GM18873 (cell line): ENCODE measurements at regions not wholly inside any gene's neighbourhood (a gene's known extent, or its start where the extent isn't known, plus 50 kb on each side); places are given as distances from the start of the nearest gene placed in this dataset.

Experiments used
- ATAC-seq: cut with Tn5 transposase; IDR thresholded peaks from one replicate; pipeline ENCODE4 v1.9.1; 2021; ENCODE audit warnings: mild to moderate bottlenecking, moderate library complexity, moderate number of reproducible peaks; ENCODE audit not compliant: unreplicated experiment, low FRiP score

DNA sequence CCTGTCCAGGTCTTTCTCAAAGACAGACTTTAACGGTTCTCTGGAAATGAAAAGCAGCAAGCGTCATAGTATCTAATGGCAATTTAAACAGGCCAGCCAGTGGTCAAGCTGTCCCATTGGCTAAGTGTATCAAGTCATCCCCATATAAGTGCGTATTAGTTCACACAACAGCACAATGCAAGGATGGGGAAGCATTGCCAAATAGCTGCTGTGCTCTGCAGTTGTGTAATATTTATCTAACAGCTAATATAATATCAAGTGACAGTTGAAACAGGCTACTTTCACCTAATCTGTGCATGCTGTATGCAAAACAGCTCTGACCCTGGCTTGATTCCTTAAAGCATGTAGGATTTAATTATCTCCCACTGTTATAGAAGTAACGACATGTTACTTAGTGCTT is 134.8 kb upstream of the PPARGC1A start:
- no peak for ATAC-seq

DNA sequence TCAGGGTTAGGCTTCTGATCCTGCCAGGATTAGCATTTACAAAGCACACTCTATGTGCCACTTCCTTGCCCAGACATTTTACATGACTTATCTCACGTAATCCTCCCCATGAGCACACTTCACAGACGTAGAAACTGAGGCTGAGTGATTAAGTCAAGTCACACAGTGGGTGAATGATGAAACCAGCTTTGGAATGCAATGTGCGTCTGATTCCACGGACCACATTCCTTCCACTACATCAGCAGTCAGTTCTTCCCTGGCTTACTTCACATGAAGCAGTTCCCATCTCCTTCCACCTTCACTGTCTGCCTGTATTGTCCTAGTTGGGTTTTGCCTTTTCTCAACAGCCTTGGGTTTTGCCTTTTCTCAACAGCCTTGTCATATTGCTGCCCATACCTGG is 134.3 kb upstream of the PPARGC1A start:
- no peak for ATAC-seq

DNA sequence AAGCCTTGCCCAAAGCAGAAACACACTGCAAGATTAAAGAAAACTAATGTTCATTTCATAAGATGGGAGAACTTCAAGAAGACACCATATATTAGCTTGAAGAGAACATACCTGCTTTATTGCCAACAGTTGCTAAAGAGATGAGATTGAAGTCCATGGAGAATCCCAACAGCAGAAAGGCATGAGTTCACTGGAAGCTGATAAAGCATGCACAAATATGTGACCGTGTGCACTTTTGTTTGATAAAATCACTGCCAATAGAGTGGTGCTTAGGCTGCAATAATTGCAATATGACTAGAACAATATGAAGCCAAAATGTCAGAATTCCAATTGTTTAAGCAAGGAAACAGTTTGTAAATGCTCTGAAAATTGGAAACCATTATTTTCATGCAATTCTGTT is 125.9 kb upstream of the PPARGC1A start:
- ATAC-seq = no peak

DNA sequence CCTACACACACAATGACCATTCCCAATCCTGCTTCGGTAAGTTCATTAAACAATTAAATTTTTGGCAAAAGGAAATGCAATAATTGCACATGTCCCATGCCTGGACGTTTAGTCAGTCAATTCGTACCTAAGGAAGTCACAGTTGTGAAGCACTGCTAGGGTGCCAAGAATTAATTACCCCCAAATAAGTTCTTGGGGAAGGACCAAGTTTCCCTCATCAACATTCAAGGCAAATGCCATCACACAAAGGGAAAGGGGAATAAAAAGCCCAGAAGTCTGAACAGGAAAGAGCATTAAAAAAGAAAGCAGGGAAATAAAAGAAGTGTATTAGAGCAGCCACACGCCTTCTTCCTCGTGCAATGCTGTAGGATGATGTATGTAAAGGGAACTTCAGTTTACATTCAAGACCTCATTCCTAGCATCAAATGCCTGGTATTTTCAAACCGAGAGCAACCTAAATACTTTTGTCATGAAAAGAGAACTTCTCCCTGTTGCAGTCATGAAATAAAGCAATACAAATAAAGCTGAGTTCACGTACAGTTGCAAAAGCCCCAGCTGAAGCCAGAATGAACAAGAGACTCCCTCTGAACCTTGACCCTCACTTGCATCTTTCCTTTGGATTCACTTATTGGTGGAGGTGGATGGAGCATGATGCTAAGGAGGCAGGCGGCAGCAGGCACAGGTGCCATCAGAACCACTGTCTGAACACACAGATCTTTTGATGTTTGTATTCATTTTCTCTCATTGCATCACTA is 124.0 kb upstream of the PPARGC1A start:
- no peak for ATAC-seq

DNA sequence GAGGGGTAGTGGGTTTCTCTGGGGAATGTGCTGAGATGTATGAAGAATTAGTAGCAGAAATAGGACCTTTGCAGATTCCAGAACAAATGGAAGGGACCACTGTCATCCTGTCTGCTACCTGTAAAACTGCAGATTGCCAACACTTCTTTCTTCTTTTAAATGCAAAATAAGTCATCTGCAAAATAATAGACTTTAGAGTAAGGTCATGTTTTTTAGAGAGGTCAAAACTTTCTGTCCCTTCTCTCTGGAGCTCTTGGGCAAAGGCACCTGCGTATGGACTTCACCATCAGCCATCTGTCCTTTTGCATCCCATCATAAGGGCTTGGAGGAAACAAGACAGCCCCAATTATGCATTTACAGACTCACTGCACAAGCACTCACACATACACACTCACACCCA is 121.1 kb upstream of the PPARGC1A start:
- no peak for ATAC-seq

DNA sequence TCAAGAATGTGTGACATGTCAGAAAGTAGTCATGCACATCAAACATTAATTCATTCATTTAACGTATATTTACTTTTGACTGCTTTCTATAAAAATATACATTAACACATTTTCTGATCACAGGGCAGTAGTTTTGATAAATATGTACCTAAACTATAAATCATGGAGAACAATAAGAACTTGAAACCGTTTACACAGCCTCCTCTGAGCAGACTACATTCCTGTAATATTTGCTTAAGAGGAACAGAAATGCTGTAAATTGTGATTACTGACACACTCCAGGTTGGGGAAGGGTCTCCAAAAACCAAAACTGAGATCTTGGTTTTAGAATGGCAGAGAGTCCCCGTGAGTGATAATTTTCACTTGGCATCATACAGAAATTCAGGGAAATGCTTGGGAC is 120.7 kb upstream of the PPARGC1A start:
- no peak for ATAC-seq

DNA sequence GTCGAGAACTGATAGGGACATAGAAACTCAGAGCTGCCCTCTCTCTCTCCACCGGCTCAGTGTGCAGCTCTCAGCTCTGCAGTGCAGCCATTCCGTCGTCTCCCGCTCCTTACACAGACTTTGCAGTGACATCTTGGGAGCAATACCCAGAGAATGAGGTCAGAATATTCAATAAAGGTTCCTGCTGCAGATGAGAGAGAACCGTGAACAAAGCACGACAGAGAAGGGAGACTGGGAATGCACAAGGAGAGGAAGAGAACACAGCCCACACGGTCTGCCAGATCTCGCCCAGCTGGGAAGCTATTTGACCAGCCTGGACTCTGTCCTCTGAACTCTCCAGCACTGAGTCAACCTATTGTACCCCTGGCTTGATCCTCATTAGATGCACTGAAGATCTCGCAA is 118.0 kb upstream of the PPARGC1A start:
- no peak for ATAC-seq

DNA sequence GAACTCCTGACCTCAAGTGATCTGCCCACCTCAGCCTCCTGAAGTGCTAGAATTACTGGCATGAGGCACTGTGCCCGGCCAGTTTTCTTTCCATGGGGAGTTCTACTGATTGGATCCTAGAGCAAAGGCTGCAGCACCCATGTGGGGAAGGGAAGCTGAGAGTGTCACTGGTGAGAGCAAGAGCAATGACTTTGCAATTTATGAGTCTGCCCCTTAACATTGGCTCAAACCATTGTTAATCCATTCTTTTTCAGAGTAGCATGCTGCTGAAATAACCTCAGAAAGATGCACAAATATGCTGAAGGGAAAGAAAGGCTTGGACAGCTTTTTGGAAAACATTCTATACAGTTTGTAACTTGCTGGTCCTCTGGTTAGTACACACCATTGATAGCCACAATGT is 116.4 kb upstream of the PPARGC1A start:
- no peak for ATAC-seq

DNA sequence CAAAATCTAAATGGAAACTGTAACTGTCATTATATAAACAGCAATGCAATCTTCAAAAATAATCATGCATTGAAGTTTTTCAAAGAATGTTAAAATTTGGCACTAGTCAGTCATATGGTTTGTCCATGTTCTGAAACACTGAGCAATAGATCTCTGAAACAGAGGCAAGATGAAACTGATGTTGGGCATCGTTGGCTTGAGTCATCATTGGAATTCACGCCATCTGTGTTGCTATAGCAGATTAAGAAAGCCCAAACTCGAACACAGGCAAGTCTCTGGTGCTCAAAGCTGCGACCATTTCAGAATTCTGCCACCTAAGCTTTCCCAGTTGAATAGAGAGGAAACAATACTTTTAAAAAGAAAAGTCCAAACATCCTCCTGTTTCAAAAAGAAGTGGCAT is 114.1 kb upstream of the PPARGC1A start:
- no peak for ATAC-seq

DNA sequence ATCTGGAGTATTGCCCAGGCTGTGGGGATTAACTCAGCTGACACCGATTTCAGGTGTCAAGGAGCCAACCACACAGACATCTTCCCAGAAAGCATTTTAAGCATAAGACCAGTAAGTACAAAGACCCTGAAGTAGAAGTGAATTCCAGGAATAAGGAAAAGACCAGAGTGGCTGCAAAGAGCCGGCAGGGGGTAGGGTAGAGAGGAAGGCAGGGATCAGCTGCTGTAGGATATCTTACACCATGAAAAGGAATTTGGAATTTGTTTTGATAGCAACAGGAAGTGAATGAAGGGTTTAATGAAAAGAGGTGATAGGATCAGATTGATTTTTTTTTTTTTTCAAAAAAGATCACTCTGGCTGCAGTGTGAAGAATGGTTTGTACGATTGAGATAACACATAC is 113.6 kb upstream of the PPARGC1A start:
- ATAC-seq = no peak

DNA sequence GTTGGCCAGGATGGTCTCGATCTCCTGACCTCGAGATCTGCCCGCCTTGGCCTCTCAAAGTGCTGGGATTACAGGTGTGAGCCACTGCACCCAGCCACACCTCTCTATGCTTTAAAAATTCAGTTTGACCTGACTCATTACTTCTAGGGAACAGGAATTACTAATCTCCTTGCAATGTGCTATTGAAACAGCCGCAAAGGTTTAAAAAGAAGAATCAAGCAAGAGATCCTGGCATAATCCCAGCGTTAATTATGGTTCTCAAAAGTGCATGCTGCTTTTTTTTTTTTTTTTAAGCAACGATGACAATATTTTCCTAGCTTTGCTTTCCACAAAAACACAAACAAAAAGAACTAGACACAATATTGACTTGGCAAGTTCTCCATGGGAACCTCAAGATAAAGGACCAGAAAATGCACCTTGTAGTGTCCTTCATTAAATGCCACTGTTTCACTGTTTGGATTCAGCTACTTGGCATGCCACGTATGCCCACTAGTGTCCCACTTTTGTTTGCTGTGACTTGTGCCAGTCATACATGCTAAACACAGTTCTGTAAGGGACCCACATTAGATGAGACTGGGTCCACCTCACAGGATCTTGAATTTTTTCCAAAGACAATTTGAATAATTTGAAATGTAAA is 112.6 kb upstream of the PPARGC1A start:
- no peak for ATAC-seq

DNA sequence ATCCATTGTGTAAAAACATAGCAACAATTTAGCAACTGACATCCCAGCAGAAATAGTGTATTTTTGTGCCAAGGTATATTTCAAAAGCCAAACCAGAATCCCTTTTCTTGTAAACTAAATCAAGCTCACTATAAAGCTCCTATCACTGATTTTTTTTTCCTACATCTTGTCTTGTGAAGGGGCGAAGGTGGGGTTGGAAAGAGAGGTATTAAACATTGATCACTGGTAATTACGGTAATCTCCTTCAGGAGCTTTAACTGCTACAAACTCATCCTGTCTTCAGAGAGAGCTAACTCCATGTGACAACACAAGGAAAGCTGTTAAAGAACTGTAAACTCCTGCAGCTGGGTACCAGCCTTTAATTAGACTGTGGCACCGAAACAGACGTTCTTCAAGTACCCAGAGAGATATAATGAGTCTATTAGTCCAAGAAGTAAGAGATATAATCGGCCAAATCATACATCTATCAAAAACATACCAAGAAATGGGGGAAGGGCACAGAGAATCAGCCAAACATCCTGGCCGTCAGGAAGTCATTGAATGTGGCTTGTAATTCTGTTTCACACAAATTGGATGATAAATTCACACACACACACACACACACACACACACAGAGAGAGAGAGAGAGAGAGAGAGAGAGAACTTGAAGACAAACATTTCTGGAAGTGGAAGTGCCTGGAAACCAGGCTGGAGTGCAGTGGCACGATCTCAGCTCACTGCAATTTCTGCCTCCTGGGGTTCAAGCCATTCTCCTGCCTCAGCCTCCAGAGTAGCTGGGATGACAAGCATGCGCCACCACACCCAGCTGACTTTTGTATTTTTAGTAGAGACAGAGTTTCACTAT is 111.9 kb upstream of the PPARGC1A start:
- no peak for ATAC-seq

DNA sequence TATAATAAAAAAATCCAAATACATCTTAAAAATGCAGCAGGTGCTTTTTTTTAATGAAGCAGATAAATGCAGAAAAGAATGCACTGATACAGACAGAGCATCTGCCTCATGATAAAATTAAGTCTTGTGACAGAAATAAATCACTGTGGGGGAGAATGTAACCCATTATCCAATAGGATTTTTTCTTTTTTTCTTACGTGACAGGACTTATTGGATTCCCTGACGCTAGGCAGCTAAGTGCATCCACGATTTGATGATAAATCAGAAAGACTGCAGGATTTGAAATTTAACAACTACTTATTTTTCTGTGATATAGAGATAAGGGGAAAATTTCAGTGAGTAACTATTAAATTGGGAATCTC is 110.6 kb upstream of the PPARGC1A start:
- no peak for ATAC-seq

DNA sequence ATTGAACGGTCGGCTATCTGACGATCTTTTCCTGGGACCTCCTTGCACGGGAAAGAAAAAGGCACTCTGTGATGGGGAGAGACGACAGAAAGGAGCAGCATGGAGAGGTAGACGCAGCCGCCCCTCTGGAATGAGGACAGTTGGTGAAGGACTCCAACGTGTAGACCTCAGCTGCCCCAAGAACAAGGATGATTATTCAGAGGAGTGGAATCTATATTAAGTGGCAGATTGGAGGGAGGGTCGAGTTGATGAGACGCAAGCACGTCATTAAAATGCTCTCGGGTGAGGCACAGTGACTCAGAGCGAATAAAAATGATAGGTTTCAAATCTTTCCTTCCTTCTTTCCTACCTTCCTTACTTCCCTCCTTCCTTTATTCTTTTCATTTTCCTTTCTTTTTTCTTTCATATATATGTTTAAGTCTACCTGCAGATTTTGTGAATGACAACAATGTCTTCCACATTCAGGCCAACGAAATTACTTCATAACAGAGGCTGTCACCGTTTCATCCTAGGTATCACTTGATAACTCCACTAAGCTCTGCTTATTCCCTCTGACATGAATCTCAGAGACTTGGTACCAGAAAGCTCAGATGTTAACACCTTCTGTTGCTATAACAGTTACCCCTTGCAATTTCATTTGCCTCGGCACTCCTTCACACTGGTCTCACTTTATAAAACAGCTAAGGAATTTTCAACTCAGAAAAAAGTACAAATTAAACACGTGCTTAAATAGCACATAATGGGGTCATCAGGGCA is 110.0 kb upstream of the PPARGC1A start:
- ATAC-seq = no peak

DNA sequence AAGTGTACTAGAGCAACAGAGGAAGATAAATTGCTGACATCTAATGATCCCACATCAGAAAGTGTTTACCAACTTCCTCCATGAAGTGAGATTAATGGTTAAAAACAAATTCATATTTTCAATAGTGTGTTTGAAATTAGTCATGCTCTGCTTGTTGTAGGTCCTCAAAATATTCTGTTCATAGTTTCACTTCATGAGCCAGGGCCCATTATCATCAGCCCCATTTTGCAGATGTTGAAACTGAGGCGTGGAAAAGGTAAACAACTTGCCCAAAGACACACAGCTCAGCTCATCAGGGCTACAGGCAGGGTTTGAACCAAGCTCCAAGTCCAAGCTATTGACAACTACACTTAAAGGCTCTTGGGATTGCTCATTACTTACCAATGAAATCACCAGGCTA is 103.5 kb upstream of the PPARGC1A start:
- peak; percentile 54 for ATAC-seq

DNA sequence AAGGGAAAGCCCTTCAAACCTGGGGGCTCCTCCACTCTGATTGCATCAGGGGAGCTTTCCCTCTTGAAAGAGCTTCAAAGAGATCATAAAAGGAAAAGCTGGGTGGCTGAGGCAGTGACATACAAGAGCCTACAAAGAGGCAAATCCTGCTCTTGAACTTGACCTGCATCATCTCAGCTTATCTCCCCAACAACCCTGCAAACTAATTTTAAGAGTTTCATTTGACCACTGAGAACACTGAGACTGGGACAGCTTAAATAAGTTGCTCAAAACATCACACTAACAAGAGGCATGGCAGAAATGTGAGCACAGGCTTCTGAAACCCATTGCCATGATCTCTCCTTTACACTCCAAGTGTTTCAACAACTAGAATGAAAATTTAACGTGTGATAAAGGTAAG is 101.6 kb upstream of the PPARGC1A start:
- ATAC-seq = no peak

DNA sequence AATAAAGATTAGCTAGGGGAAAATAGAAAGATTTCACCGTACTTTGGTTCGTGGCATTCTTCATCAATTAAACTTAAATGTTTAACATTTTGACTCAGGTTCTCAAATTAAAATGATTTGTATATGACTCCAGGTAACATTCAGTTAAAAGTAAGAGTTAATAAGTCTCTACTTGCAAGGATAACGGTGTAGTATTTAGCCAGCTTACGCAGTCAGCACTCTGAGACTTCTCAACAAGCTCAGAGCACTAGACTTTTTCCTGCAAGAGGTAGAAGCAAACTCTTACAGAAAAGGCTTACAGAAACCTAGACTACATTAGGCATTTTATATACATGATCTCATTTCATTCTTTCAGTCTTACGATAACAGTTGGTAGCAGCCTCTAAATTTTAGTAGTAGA is 96.4 kb upstream of the PPARGC1A start:
- ATAC-seq = no peak

DNA sequence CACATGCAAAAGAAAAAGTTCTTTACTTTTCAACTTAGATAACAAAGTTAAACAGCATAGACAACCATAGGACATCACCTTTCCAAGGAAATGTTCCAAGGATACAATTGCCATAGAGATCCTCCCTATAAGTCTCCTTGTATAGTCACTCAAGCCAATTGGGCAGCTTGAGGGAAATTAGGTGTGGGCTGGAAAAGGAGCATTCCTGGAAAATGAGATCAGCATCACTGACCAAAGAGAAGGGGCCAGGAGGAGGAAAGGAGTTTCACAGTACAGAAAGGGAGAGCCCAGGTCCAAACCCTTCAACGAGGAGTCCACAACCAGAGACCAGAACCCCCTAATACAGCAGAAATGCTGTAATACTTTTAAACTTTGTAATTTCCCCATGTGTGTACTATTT is 91.5 kb upstream of the PPARGC1A start:
- ATAC-seq = no peak

DNA sequence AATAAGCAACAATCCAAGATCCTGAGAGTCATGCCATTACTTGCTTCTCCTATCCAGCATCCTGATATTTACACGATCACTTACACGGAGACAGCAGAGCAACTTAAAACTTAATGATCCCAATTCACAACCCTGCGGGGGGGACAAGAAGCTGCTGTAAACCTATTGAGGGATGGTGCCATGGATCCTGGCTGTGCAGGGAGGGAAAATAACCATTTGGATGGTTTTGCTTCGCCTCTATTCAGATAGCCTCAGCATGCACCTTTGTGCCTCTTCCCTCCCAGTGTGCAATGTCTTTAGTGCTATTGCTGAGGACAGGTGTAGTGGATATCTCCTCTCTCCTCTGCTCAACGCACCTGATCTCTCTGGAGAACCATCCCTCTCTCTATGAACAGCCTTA is 89.7 kb upstream of the PPARGC1A start:
- no peak for ATAC-seq

DNA sequence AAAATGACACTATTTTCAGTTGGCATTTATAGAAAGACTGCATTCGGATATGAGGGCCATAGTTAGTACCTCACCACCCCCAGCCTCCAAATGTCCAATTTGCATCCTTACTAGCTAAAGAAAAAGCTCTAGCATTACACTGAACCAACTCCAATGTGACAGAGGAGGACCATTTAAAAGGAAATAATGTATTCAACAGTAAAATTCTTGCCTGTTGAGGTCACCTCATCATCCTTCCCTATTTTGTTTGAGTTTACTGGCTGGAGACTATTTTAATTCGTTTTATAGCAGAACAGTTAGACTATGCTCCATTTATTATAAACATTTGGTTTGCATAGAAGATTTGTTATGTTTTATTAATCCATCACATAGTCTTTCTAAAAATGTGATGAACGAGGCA is 88.2 kb upstream of the PPARGC1A start:
- ATAC-seq = no peak

DNA sequence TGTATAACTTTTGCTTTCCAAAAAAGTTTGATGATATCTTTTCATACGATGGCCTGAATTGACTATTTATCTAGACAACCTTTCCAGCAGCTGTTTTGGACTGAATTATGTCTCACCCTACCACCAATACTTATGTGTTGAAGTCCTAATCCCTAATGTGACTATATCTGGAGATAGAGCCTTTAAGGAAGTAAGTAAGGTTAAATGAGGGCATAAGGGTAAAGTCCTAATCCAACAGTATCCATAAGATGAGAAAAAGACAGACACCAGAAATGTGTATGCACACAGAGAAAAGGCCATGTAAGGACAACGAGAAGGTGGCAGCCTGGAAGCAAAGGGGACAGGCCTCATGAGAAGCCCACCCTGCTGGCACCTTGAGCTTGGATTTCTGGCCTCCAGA is 86.6 kb upstream of the PPARGC1A start:
- ATAC-seq = no peak
